ENCODE measurements at regions not wholly inside any gene's neighbourhood (a gene's known extent, or its start where the extent isn't known, plus 50 kb on each side); places are given as distances from the start of the nearest gene placed in this dataset.
A peak's percentile ranks its signal among the peaks of the same experiment; 100 is the strongest.

DNA sequence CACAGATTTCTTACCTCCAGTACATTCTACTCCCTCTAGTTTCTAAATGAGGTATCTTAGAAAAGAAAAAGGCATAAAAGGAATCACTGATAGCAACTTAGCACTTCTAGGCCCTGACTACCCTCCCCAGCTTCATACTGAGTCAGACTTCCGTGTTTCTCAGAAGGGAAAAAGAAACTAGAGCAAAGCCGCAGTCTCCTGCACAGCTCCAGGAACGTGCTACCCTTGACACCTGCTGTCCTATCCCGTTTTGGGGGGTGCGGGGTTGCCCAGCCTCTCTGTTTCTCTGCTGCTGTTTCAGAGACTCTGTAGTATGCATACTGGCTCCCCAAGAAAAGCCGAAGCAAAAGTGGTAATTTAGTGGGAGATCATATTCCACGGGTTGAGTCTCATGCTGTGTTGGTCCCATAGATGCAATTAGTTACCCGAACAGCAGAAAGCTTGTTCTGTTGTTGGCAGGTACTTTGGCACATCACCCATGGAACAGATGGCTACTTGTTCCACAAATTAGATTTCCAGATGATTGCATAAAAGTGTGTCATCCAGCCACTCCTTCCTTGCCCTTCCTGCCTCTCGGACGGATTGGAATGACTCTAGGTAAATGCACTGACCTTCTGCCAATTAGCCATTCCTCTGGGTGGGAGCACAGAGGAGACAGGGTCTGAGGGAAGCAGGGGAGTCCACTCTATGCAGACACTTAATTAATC, 438.1 kb downstream of the FUT8 start:
- Histone ChIP-seq H3K9me3 (no peaks in the 10 kb centered on the region), H3K27ac (peak overlapping the region in 4 of 8 donors; percentile 35 to 75 (median 56)), H3K27me3 (replicated peaks in 1 of 7) (no peaks in the 10 kb centered on the region), H3K4me3 (no peak overlapping the region), H3K4me1 (peaks cover 6 to 50% (median 23%) of the 10 kb centered on the region in 6 donors), H3K36me3 (no peaks in the 10 kb centered on the region)
- no peak for TF ChIP-seq POLR2AphosphoS5 (IDR thresholded peaks at IDR 0.05)
- TF ChIP-seq, protein P1, sequence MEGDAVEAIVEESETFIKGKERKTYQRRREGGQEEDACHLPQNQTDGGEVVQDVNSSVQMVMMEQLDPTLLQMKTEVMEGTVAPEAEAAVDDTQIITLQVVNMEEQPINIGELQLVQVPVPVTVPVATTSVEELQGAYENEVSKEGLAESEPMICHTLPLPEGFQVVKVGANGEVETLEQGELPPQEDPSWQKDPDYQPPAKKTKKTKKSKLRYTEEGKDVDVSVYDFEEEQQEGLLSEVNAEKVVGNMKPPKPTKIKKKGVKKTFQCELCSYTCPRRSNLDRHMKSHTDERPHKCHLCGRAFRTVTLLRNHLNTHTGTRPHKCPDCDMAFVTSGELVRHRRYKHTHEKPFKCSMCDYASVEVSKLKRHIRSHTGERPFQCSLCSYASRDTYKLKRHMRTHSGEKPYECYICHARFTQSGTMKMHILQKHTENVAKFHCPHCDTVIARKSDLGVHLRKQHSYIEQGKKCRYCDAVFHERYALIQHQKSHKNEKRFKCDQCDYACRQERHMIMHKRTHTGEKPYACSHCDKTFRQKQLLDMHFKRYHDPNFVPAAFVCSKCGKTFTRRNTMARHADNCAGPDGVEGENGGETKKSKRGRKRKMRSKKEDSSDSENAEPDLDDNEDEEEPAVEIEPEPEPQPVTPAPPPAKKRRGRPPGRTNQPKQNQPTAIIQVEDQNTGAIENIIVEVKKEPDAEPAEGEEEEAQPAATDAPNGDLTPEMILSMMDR (IDR thresholded peaks at IDR 0.05 in 8 of 11, conservative IDR thresholded peaks at IDR 0.05 in 3 of 11) = no peak
- TF ChIP-seq POLR2A (IDR thresholded peaks at IDR 0.05) = no peak
- intact Hi-C loops (cut with DNase I; ENCODE audit: low total_unique reads) = no loop called here
- DNase-seq = no peak
- 75 to 85% (median 83%) methylated on average over 10 of the region's 10 CpGs for WGBS, 5 donors

DNA sequence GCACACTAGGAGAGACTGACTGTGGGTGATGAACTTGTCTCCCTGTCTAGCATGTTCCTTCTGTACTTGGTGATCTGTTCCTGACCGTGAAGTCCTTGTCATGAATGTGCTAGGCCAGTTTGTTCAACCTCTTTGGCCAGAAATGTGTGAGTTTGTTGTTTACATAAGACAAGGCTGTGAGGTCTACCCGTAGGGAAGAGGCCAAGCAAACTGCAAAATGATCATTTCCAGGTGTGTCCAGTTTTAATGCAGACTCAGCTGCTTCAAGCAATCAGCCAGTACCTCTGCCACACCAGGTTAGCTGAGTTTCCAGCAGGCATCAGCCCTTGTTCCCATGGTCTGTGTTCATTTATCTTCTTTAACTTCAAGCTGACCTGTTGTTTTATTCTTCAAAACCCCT, 440.2 kb downstream of the FUT8 start:
- peaks cover 0 to 4% (median 0%) of the 10 kb centered on the region in 8 donors for H3K9me3 ChIP-seq
- no peaks in the 10 kb centered on the region for H3K27me3 ChIP-seq (replicated peaks in 1 of 7)
- no peak for TF ChIP-seq POLR2A (IDR thresholded peaks at IDR 0.05)
- TF ChIP-seq, protein P1 (IDR thresholded peaks at IDR 0.05 in 8 of 11, conservative IDR thresholded peaks at IDR 0.05 in 3 of 11) = no peak
- no peak for TF ChIP-seq POLR2AphosphoS5 (IDR thresholded peaks at IDR 0.05)
- DNase-seq = no peak
- H3K4me1 ChIP-seq = peaks cover 0 to 31% (median 12%) of the 10 kb centered on the region in 6 donors
- H3K27ac ChIP-seq = no peak overlapping the region
- WGBS, 5 donors = 0 to 48% (median 45%) methylated on average over 1 to 2 of the region's 2 CpGs
- intact Hi-C loops (cut with DNase I; ENCODE audit: low total_unique reads) = no loop called here
- H3K36me3 ChIP-seq = no peaks in the 10 kb centered on the region
- H3K4me3 ChIP-seq = no peak overlapping the region

GRCh38 chr14:65853407-65853955, 441.0 kb downstream of the FUT8 start:
- no peaks in the 10 kb centered on the region for H3K36me3 ChIP-seq
- TF ChIP-seq POLR2AphosphoS5 (IDR thresholded peaks at IDR 0.05) = no peak
- 87 to 93% (median 93%) methylated on average over 7 of the region's 7 CpGs for WGBS, 5 donors
- H3K9me3 ChIP-seq = peaks cover 0 to 4% (median 0%) of the 10 kb centered on the region in 8 donors
- intact Hi-C loops (cut with DNase I; ENCODE audit: low total_unique reads) = no loop called here
- no peak overlapping the region for H3K4me3 ChIP-seq
- no peak for DNase-seq
- H3K27me3 ChIP-seq (replicated peaks in 1 of 7) = no peaks in the 10 kb centered on the region
- H3K27ac ChIP-seq = no peak overlapping the region
- peaks cover 0 to 23% (median 10%) of the 10 kb centered on the region in 6 donors for H3K4me1 ChIP-seq

DNA sequence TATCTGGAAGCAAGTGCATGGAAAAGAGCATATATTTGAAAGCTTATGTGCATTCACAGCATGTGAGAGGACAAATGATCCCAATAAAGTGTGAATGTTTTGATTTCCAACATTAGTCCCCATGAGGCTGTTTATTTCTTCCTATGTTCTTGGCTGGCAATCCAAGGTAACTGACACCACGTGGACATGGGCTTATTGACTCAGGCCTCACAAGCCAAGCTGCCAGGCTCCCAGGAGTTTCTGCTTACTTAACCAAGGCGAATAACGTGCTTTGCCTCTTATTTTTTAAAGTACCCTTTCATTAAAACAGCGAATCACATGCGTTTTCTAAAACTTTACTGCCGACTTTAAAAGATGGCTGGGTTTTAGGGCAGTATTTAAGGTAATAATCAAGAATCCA, 441.7 kb downstream of the FUT8 start:
- H3K36me3 ChIP-seq = no peaks in the 10 kb centered on the region
- no peak overlapping the region for H3K4me3 ChIP-seq
- WGBS, 5 donors = 84 to 97% (median 90%) methylated on average over 6 of the region's 6 CpGs
- no peak for DNase-seq
- no peak for TF ChIP-seq POLR2A (IDR thresholded peaks at IDR 0.05)
- intact Hi-C loops (cut with DNase I; ENCODE audit: low total_unique reads) = no loop called here
- H3K9me3 ChIP-seq = peaks cover 0 to 4% (median 0%) of the 10 kb centered on the region in 8 donors
- no peak overlapping the region for H3K27ac ChIP-seq
- peaks cover 0 to 18% (median 8%) of the 10 kb centered on the region in 6 donors for H3K4me1 ChIP-seq
- no peaks in the 10 kb centered on the region for H3K27me3 ChIP-seq (replicated peaks in 1 of 7)

- intact Hi-C loops (cut with DNase I; ENCODE audit: low total_unique reads) = no loop called here
- Histone ChIP-seq H3K36me3 (no peaks in the 10 kb centered on the region), H3K4me3 (no peak overlapping the region), H3K27ac (no peak overlapping the region), H3K27me3 (replicated peaks in 1 of 7) (no peaks in the 10 kb centered on the region), H3K4me1 (peaks cover 0 to 4% (median 0%) of the 10 kb centered on the region in 6 donors), H3K9me3 (peaks cover 0 to 1% (median 0%) of the 10 kb centered on the region in 8 donors)
- whole genome bisulfite sequencing, 5 donors = 68 to 80% (median 76%) methylated on average over 5 of the region's 5 CpGs
- no peak for TF ChIP-seq POLR2AphosphoS5 (IDR thresholded peaks at IDR 0.05)
- no peak for TF ChIP-seq POLR2A (IDR thresholded peaks at IDR 0.05)
- TF ChIP-seq, protein P1 (IDR thresholded peaks at IDR 0.05 in 8 of 11, conservative IDR thresholded peaks at IDR 0.05 in 3 of 11) = no peak
- DNase-seq = no peak
Observed at GRCh38 chr14:65860956-65861611, 448.6 kb downstream of the FUT8 start.
